IgD-negative memory B cell (primary cell): ENCODE measurements at regions not wholly inside any gene's neighbourhood (a gene's known extent, or its start where the extent isn't known, plus 50 kb on each side); places are given as distances from the start of the nearest gene placed in this dataset.

Experiments
- H3K27ac Mint-ChIP-seq, 3 donors: one replicate each; pipeline ENCODE4 v1.8.0; 2020 to 2022; ENCODE audit warnings: mild to moderate bottlenecking in 3 of 3, mixed read lengths in 3 of 3, moderate library complexity in 1 of 3
- H3K27me3 Mint-ChIP-seq: one replicate; pipeline ENCODE4 v1.8.0; 2021; ENCODE audit warnings: mixed read lengths
- H3K36me3 Mint-ChIP-seq: one replicate; pipeline ENCODE4 v1.8.0; 2020; ENCODE audit warnings: mild to moderate bottlenecking, mixed read lengths
- H3K4me1 Mint-ChIP-seq, 3 donors: one replicate each; pipeline ENCODE4 v1.8.0; 2020 to 2022; ENCODE audit warnings: mixed read lengths in 3 of 3, mild to moderate bottlenecking in 1 of 3
- H3K4me3 Mint-ChIP-seq, 4 donors: one replicate each; pipeline ENCODE4 v1.8.0; 2020 to 2022; ENCODE audit warnings: mild to moderate bottlenecking in 4 of 4, mixed read lengths in 4 of 4, moderate library complexity in 3 of 4
- H3K9me3 Mint-ChIP-seq, 3 donors: one replicate each; pipeline ENCODE4 v1.8.0; 2020 to 2021; ENCODE audit warnings: mixed read lengths in 3 of 3, mild to moderate bottlenecking in 1 of 3

- Mint-ChIP-seq H3K27ac (no peak overlapping the region), H3K36me3 (peaks cover 3% of the 10 kb centered on the region), H3K27me3 (peaks cover 13% of the 10 kb centered on the region), H3K4me3 (peak overlapping the region in 1 of 4 donors; percentile 33), H3K9me3 (peaks cover 3 to 15% (median 10%) of the 10 kb centered on the region in 3 donors), H3K4me1 (no peaks in the 10 kb centered on the region)
Measured at GRCh38 chr15:56519000-56519399, 54.1 kb upstream of the MNS1 start.
